Calu3 (cell line): ENCODE measurements at regions not wholly inside any gene's neighbourhood (a gene's known extent, or its start where the extent isn't known, plus 50 kb on each side); places are given as distances from the start of the nearest gene placed in this dataset.

ENCODE experiments used
- BruUV-seq: library from RNA; stranded (reverse); fragments of 400-500 nt; replicated peaks from 2 replicates; lab custom pipeline; 2021; lab: Mats Ljungman, UMichigan
- CTCF ChIA-PET: fragments of 300-600 bp; sonication (Branson Sonifier 250); formaldehyde crosslinking; loops from one replicate; lab custom pipeline; 2022; ENCODE audit warnings: antibody characterized with exemption; lab: Charles Lee
- DNase-seq: peaks from one replicate; pipeline ENCODE4 v3.0.0; 2022
- H3K27ac Mint-ChIP-seq: one replicate; pipeline ENCODE4 v1.8.0; 2022; ENCODE audit warnings: mixed read lengths; ENCODE audit not compliant: unreplicated experiment
- H3K27me3 Mint-ChIP-seq: one replicate; pipeline ENCODE4 v1.8.0; 2022; ENCODE audit warnings: mixed read lengths; ENCODE audit not compliant: unreplicated experiment
- H3K36me3 Mint-ChIP-seq: one replicate; pipeline ENCODE4 v1.8.0; 2022; ENCODE audit warnings: mild to moderate bottlenecking, moderate library complexity, mixed read lengths; ENCODE audit not compliant: insufficient read depth, unreplicated experiment
- H3K4me1 Mint-ChIP-seq: one replicate; pipeline ENCODE4 v1.8.0; 2022; ENCODE audit warnings: mild to moderate bottlenecking, low read depth, mixed read lengths; ENCODE audit not compliant: unreplicated experiment
- H3K4me3 Mint-ChIP-seq: one replicate; pipeline ENCODE4 v1.8.0; 2022; ENCODE audit warnings: mild to moderate bottlenecking, low read depth, moderate library complexity, mixed read lengths; ENCODE audit not compliant: unreplicated experiment
- H3K9me3 Mint-ChIP-seq: one replicate; pipeline ENCODE4 v1.8.0; 2022; ENCODE audit warnings: low read depth, mixed read lengths; ENCODE audit not compliant: unreplicated experiment
- intact Hi-C: fragments of 100-400 bp; cut with micrococcal nuclease; formaldehyde crosslinking; loops from one replicate; pipeline ENCODE4 v1.10.0; 2022; ENCODE audit not compliant: unreplicated experiment
- TF ChIP-seq, protein P1 (sequence below): fragments of 200-600 bp; IDR thresholded peaks from one replicate; pipeline ENCODE4 v1.8.0; 2022; ENCODE audit warnings: antibody characterized with exemption; ENCODE audit not compliant: unreplicated experiment

DNA sequence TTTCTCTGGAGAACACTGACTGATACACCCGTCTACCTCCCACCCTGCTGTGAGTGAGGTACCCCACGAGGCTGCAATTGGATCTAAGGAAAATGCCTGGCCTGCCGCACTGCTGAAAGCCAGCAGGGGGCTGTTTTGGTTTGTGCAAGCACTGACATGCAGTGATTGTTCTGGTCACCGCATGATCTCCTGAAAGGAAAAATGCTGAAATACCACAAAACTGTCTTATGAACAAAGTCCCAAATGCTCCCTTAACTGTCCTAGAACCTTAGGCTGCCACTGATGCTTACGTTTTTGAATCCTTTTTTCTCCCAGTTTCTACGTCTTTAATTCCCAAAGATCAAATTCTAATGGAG, 132.7 kb downstream of the JCAD start:
- intact Hi-C loops, result loop anchor here (5.0 to 10.0 kb wide), 2 partner anchors 76 to 298 kb away; no protein-coding TSS in a partner anchor
- no peak overlapping the region for H3K27ac Mint-ChIP-seq
- H3K9me3 Mint-ChIP-seq, result peaks cover 7% of the 10 kb centered on the region
- TF ChIP-seq, protein P1, sequence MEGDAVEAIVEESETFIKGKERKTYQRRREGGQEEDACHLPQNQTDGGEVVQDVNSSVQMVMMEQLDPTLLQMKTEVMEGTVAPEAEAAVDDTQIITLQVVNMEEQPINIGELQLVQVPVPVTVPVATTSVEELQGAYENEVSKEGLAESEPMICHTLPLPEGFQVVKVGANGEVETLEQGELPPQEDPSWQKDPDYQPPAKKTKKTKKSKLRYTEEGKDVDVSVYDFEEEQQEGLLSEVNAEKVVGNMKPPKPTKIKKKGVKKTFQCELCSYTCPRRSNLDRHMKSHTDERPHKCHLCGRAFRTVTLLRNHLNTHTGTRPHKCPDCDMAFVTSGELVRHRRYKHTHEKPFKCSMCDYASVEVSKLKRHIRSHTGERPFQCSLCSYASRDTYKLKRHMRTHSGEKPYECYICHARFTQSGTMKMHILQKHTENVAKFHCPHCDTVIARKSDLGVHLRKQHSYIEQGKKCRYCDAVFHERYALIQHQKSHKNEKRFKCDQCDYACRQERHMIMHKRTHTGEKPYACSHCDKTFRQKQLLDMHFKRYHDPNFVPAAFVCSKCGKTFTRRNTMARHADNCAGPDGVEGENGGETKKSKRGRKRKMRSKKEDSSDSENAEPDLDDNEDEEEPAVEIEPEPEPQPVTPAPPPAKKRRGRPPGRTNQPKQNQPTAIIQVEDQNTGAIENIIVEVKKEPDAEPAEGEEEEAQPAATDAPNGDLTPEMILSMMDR, result no peak
- H3K4me1 Mint-ChIP-seq, result peaks cover 18% of the 10 kb centered on the region
- no peaks in the 10 kb centered on the region for H3K36me3 Mint-ChIP-seq
- no TSS peak for BruUV-seq
- no peak overlapping the region for H3K4me3 Mint-ChIP-seq
- CTCF ChIA-PET, result interaction anchor here (1.7 kb wide), 1 partner anchor 20 kb away, joined by 5 read pairs; no protein-coding TSS in a partner anchor
- H3K27me3 Mint-ChIP-seq, result no peaks in the 10 kb centered on the region
- peak; percentile 28 for DNase-seq

DNA sequence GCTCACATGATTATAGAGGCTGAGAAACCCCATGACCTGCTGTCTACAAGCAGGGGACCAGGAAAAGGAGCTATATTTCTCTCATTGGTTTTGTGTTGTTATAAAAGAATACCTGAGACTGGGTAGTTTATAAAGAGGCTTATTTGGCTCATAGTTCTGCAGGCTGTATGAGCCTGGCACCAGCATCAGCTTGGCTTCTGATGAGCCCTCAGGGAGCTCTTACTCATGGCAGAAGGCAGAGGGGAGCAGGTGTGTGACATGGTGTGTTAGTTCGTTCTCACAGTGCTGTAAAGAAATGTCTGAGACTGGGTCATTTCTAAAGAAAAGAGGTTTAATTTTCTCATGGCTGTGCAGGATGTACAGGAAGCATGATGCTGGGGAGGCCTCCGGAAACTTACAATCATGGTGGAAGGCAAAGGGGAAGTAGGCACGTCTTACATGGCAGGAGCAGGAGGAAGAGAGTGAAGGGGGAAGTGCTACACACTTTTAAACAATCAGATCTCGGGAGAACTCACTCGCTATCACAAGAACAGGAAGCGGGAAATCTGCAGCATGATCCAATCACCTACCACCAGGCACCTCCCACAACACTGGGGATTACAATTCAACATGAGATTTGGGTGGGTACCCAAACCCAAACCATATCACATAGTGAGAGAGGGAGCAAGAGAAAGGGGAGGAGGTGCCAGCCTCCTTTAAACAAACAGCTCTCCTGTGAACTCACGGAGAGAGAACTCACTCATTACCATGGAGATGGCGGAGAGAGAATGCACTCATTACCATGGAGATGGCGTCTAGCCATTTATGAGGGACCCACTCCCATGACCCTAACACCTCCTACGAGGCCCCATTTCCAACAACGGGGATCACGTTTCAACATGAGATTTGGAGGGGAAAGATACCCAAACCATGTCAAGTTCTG, 133.4 kb downstream of the JCAD start:
- no peak for DNase-seq
- no peak overlapping the region for H3K4me3 Mint-ChIP-seq
- TF ChIP-seq, protein P1, result no peak
- no peaks in the 10 kb centered on the region for H3K36me3 Mint-ChIP-seq
- intact Hi-C loops, result loop anchor here (5.0 to 10.0 kb wide), 2 partner anchors 76 to 299 kb away; no protein-coding TSS in a partner anchor
- no peaks in the 10 kb centered on the region for H3K27me3 Mint-ChIP-seq
- no peak overlapping the region for H3K27ac Mint-ChIP-seq
- peaks cover 18% of the 10 kb centered on the region for H3K4me1 Mint-ChIP-seq
- no TSS peak for BruUV-seq
- H3K9me3 Mint-ChIP-seq, result peaks cover 7% of the 10 kb centered on the region
- CTCF ChIA-PET, result interaction anchor here (1.7 kb wide), 1 partner anchor 21 kb away, joined by 5 read pairs; no protein-coding TSS in a partner anchor

DNA sequence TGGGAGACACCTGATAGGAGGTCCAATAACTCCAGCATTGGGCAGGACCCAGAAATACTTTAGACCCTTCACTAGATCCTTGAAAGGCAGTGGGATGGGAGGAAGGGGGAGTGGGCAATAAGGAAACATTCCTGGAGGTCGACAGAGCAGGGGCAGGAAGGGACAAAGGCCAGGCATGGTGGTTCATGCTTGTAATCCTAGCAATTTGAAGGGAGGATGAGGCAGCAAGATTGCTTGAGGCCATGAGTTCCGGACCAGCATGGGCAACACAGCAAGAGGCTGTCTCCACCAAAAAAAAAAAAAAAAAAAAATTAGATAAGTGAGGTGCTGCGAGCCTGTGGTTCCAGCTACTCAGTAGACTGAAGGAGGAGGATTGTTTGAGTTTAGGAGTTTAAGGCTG, 134.9 kb downstream of the JCAD start:
- H3K27me3 Mint-ChIP-seq, result peaks cover 14% of the 10 kb centered on the region
- DNase-seq, result no peak
- H3K4me3 Mint-ChIP-seq, result no peak overlapping the region
- TF ChIP-seq, protein P1, result no peak
- intact Hi-C loops, result loop anchor here (10.0 kb wide), 1 partner anchor 300 kb away; no protein-coding TSS in a partner anchor
- peaks cover 6% of the 10 kb centered on the region for H3K9me3 Mint-ChIP-seq
- peaks cover 18% of the 10 kb centered on the region for H3K4me1 Mint-ChIP-seq
- CTCF ChIA-PET, result interaction anchor here (0.6 to 1.2 kb wide), 2 partner anchors 76 to 470 kb away, joined by 3 read pairs; no protein-coding TSS in a partner anchor
- H3K36me3 Mint-ChIP-seq, result no peaks in the 10 kb centered on the region
- no TSS peak for BruUV-seq
- no peak overlapping the region for H3K27ac Mint-ChIP-seq

DNA sequence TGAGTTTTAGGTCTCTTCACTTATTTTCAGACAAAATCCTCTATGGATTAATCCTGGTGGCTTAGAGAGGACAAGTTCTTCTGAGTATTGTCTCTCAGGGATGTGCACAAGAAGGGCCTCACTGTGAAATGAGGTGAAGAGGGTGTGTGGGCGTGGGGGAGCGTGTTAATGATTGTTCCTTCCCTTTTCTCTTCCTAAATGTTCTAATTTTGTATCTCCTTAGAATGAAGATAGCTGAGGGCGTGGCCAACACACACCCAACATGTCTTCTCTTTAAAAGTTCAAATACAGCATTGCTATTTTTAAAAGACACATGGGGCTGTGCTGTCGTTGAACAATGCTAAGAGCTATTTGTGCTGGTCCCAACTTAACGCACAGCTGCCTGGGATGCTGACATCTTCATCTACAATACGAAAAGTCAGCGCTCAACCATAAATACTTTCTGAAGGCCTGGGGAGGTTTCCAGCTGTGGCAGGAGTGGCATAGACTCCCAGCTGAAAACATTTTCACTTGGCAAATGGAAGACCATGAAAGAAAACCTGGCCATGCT, 135.9 kb downstream of the JCAD start:
- H3K4me3 Mint-ChIP-seq, result no peak overlapping the region
- peaks cover 23% of the 10 kb centered on the region for H3K27me3 Mint-ChIP-seq
- DNase-seq, result no peak
- intact Hi-C loops, result loop anchor here (10.0 kb wide), 1 partner anchor 301 kb away; no protein-coding TSS in a partner anchor
- peaks cover 18% of the 10 kb centered on the region for H3K4me1 Mint-ChIP-seq
- TF ChIP-seq, protein P1, result no peak
- no peak overlapping the region for H3K27ac Mint-ChIP-seq
- no peaks in the 10 kb centered on the region for H3K36me3 Mint-ChIP-seq
- CTCF ChIA-PET, result interaction anchor here (1.2 kb wide), 1 partner anchor 77 kb away, joined by 3 read pairs; no protein-coding TSS in a partner anchor
- no peaks in the 10 kb centered on the region for H3K9me3 Mint-ChIP-seq
- no TSS peak for BruUV-seq
